Omental fat pad (tissue), 3 donors: ENCODE measurements at regions not wholly inside any gene's neighbourhood (a gene's known extent, or its start where the extent isn't known, plus 50 kb on each side); places are given as distances from the start of the nearest gene placed in this dataset.

Experiments used
- ATAC-seq: fragments of 150-250 bp; one replicate; pipeline ENCODE4 v1.9.1; 2016; ENCODE audit warnings: mild to moderate bottlenecking, moderate library complexity; ENCODE audit not compliant: low FRiP score
- DNase-seq: peaks from one replicate; pipeline ENCODE4 v3.0.0-alpha.2; 2019; ENCODE audit warnings: low spot score
- TF ChIP-seq, protein P1 (sequence below), 3 donors: fragments of 450-650 bp; IDR thresholded peaks; one replicate each; pipeline ENCODE4 v1.5.1; 2016 to 2017; ENCODE audit warnings: antibody characterized with exemption in 3 of 3, mild to moderate bottlenecking in 3 of 3, moderate library complexity in 2 of 3

DNA sequence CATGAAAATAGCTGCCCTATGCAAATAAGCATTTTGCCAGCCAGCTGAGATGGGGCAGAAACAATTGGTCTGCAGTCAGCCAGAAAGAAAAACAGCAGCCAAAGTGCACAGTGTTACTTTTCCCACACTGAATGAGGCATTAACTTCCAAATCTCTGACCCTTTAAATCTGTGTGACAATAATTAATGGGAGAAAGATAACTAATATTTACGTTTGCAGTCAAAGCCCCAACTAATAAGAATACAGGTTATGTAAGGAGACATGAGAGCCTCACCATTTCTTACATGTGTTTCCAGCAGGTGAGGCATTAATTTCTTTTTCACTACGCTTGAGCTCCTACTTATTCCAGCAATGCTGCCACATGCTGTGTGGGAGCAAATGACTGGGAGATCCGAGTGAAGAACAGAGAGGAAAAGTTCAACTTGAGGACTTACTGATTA is 339.0 kb downstream of the SATB2 start:
- ATAC-seq (no peak), DNase-seq (no peak)
- TF ChIP-seq, protein P1, sequence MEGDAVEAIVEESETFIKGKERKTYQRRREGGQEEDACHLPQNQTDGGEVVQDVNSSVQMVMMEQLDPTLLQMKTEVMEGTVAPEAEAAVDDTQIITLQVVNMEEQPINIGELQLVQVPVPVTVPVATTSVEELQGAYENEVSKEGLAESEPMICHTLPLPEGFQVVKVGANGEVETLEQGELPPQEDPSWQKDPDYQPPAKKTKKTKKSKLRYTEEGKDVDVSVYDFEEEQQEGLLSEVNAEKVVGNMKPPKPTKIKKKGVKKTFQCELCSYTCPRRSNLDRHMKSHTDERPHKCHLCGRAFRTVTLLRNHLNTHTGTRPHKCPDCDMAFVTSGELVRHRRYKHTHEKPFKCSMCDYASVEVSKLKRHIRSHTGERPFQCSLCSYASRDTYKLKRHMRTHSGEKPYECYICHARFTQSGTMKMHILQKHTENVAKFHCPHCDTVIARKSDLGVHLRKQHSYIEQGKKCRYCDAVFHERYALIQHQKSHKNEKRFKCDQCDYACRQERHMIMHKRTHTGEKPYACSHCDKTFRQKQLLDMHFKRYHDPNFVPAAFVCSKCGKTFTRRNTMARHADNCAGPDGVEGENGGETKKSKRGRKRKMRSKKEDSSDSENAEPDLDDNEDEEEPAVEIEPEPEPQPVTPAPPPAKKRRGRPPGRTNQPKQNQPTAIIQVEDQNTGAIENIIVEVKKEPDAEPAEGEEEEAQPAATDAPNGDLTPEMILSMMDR (IDR thresholded peaks at IDR 0.05): no peak

DNA sequence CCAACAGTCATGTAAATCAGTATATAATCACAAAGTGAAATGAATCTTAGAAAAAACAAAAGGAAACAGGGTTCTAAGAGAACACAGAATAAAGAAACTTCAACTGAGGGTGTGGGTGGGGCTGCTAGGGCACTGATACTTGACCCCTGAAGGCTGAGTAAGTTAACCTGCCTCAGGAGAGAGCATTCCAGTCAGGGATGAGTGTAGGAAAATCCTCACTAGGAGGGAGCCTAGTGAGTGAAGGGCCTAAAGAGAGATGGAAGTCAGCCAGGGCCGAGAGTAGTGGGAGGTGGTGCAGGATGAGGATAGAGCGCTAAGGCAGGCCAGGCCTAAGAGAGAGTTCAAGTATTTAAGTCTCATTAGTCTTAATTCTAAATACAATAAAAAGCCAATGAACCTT is 342.6 kb downstream of the SATB2 start:
- ATAC-seq: no peak
- TF ChIP-seq, protein P1 (IDR thresholded peaks at IDR 0.05): no peak

DNA sequence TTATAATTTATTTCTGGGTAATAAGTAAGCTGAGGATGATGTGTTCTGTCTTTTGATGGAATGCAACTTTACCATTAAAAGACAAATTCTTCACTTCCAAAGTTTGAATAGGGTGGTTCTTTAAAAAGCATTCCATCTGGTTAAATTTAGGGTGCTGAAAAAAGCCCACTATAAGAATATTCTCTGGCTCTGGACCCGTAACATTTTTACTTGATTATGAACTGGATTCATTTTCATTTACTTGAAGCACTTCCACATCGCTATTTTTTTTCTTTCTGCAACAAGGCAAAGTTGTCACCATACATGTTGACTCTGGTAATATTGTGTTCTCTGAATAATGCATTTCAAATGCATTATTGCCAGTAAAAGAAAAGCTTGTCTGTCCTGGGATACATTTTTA is 344.6 kb downstream of the SATB2 start:
- no peak for ATAC-seq
- TF ChIP-seq, protein P1 (IDR thresholded peaks at IDR 0.05): no peak
- no peak for DNase-seq

More for the DNA sequence above, 342.6 kb downstream of the SATB2 start:
- DNase-seq: no peak

DNA sequence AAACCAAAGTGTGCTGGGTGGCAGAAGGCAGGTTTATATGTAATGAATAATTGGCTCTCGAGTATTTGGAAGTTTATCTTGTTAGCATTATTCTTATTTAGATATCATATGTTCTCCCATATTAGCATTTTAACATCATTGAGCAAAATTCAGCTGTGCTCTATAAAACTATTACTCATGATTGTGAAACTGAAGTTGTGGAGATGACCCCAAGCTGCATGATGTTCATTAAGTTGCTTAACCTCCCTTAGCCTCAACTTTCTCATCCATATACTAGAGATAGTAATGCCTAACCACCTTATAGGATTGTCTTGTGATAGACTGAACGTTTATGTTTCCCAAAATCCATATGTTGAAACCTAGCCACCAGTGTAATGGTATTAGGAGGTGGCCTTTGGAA is 346.3 kb downstream of the SATB2 start:
- DNase-seq (no peak), ATAC-seq (no peak)
- TF ChIP-seq, protein P1 (IDR thresholded peaks at IDR 0.05): no peak

DNA sequence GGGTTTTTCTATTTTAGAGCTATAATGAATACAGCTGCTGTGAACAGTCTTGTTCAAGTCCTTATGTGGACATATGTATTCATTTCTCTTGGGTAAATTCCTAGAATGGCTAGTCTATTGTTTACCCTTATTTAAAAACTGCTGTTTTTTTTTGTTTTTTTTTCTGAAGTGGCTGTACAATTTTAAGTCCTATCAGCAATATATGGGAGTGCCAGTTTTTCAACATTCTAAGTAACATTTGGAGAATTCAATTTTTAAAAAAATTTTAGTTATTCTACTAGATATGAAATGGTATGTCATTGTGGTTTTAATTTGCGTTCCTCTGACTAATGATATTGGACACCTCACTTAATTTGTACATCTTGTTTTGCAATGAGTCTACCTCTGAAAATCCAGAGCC is 349.7 kb downstream of the SATB2 start:
- TF ChIP-seq, protein P1 (IDR thresholded peaks at IDR 0.05): no peak
- ATAC-seq (no peak), DNase-seq (no peak)

DNA sequence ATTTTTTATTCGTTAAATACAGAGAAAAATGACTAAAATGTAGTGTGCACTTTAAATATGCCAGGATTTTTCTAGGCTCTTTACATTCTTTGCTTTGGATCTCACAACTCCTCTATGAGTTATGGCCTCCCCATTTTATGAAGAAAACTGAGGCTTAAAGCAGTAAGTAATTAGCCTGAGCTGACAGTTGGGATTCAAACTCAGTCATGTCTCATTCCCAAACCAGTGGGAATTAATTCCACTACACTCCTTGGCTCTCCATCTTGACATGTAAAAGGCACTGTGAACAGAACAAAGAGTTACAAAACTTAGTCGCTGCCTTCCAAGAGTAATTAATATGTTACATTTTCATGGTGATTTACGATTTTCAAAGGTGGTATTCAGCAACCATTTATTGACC is 351.9 kb downstream of the SATB2 start:
- ATAC-seq (no peak), DNase-seq (no peak)
- TF ChIP-seq, protein P1 (IDR thresholded peaks at IDR 0.05): no peak

DNA sequence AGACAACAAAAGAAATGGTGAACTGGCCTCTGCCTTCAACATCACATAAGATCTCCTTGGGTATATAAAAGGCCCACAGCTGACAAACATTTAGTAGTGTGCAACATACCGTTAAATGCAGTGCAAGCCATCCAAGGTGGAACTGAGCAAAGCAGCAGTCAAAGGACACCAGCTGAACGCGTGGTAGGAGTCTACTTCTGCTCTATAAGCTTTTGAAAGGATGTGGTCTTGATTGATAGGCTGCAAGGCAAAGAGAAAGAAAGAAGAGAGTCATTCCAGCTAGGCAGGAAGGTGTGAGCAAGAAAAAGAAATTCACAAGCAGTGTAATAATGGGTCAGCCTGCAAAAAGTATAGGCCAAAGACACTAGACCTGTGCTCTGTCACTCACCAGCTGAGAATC is 356.3 kb downstream of the SATB2 start:
- DNase-seq: no peak
- ATAC-seq: no peak
- TF ChIP-seq, protein P1 (IDR thresholded peaks at IDR 0.05): no peak
